Uterus (tissue), 2 donors: ENCODE measurements at regions not wholly inside any gene's neighbourhood (a gene's known extent, or its start where the extent isn't known, plus 50 kb on each side); places are given as distances from the start of the nearest gene placed in this dataset.

Experiments
- POLR2A ChIP-seq, 2 donors: fragments of 450-650 bp; IDR thresholded peaks; one replicate each; pipeline ENCODE4 v1.6.1; 2016; ENCODE audit warnings: antibody characterized with exemption in 2 of 2, mild to moderate bottlenecking in 1 of 2, moderate library complexity in 1 of 2
- TF ChIP-seq, protein P1 (sequence below), 4 experiments: fragments of 200-600 bp in 2 of 4; fragments of 450-650 bp in 2 of 4; sonication (generic) in 2 of 4; IDR thresholded peaks; one replicate each; pipeline ENCODE4 v1.5.1; 2016 to 2019; ENCODE audit warnings: antibody characterized with exemption in 4 of 4, mild to moderate bottlenecking in 2 of 4, moderate library complexity in 1 of 4

DNA sequence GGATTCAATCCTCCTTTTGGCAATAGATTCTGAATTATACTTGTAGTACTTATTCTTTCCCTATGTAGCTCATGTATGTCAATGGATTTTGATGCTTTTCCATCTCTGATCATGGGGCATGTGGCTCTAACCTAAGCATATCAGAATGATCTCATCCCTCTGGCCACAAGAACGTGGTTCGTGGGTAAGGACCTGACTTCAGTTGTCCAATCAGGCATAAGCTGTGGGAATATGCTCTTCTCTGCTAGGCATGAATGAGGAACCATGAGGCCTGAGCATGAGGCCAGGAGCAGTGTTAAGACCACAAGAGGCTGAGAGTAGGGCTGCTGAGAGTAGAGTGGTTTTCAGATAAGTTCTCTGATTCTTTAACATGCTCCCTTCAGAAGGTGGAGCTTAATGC is 292.4 kb upstream of the TSHZ3 start:
- TF ChIP-seq, protein P1, sequence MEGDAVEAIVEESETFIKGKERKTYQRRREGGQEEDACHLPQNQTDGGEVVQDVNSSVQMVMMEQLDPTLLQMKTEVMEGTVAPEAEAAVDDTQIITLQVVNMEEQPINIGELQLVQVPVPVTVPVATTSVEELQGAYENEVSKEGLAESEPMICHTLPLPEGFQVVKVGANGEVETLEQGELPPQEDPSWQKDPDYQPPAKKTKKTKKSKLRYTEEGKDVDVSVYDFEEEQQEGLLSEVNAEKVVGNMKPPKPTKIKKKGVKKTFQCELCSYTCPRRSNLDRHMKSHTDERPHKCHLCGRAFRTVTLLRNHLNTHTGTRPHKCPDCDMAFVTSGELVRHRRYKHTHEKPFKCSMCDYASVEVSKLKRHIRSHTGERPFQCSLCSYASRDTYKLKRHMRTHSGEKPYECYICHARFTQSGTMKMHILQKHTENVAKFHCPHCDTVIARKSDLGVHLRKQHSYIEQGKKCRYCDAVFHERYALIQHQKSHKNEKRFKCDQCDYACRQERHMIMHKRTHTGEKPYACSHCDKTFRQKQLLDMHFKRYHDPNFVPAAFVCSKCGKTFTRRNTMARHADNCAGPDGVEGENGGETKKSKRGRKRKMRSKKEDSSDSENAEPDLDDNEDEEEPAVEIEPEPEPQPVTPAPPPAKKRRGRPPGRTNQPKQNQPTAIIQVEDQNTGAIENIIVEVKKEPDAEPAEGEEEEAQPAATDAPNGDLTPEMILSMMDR (IDR thresholded peaks at IDR 0.05): no peak
- no peak for TF ChIP-seq POLR2A (IDR thresholded peaks at IDR 0.05)
